HG02798 (cell line): ENCODE measurements at regions not wholly inside any gene's neighbourhood (a gene's known extent, or its start where the extent isn't known, plus 50 kb on each side); places are given as distances from the start of the nearest gene placed in this dataset.
"Not testable (repeated sequence)": the region's sequence is repeated elsewhere in the genome, so short reads cannot be mapped to it uniquely, and the experiment has no call there.

ENCODE experiments used
- ATAC-seq: cut with Tn5 transposase; IDR thresholded peaks from one replicate; pipeline ENCODE4 v1.9.1; 2021; ENCODE audit warnings: mild to moderate bottlenecking; ENCODE audit not compliant: unreplicated experiment, poor library complexity

GRCh38 chrX:40262157-40263013, 164.6 kb upstream of the BCOR start:
- ATAC-seq = no peak

GRCh38 chrX:40261833-40262156, 164.0 kb upstream of the BCOR start:
- ATAC-seq = no peak

GRCh38 chrX:40260146-40260747, 162.5 kb upstream of the BCOR start:
- ATAC-seq = no peak

GRCh38 chrX:40258909-40259308, 161.2 kb upstream of the BCOR start:
- ATAC-seq = no peak

GRCh38 chrX:40253771-40254170, 156.0 kb upstream of the BCOR start:
- ATAC-seq = no peak

GRCh38 chrX:40249582-40249981, 151.8 kb upstream of the BCOR start:
- ATAC-seq = no peak

- ATAC-seq = no peak
These were observed 151.1 kb upstream of the BCOR start for GRCh38 chrX:40248822-40249221.

- no peak for ATAC-seq
These were observed 150.3 kb upstream of the BCOR start for GRCh38 chrX:40247848-40248622.

GRCh38 chrX:40247382-40247781, 149.6 kb upstream of the BCOR start:
- ATAC-seq = no peak

GRCh38 chrX:40245488-40246071, 147.8 kb upstream of the BCOR start:
- no peak for ATAC-seq

GRCh38 chrX:40244980-40245379, 147.2 kb upstream of the BCOR start:
- ATAC-seq = no peak

- no peak for ATAC-seq
These were observed 146.2 kb upstream of the BCOR start for GRCh38 chrX:40243755-40244515.

- no peak for ATAC-seq
These were observed 143.1 kb upstream of the BCOR start for GRCh38 chrX:40240844-40241243.

GRCh38 chrX:40237731-40238178, 140.0 kb upstream of the BCOR start:
- no peak for ATAC-seq

- no peak for ATAC-seq
These were observed 132.9 kb upstream of the BCOR start for GRCh38 chrX:40230646-40231045.

GRCh38 chrX:40227125-40227524, 129.4 kb upstream of the BCOR start:
- no peak for ATAC-seq

- no peak for ATAC-seq
These were observed 126.9 kb upstream of the BCOR start for GRCh38 chrX:40224658-40225057.

GRCh38 chrX:40222612-40223011, 124.9 kb upstream of the BCOR start:
- ATAC-seq = not testable (repeated sequence)

- ATAC-seq = no peak
These were observed 115.3 kb upstream of the BCOR start for GRCh38 chrX:40213092-40213491.

GRCh38 chrX:40209951-40210617, 112.3 kb upstream of the BCOR start:
- no peak for ATAC-seq
